VCaP (cell line): ENCODE measurements at regions not wholly inside any gene's neighbourhood (a gene's known extent, or its start where the extent isn't known, plus 50 kb on each side); places are given as distances from the start of the nearest gene placed in this dataset.

Experiments used
- H3K27ac ChIP-seq: fragments of 450-650 bp; 2 replicates; pipeline ENCODE4 v1.5.1; 2017
- TF ChIP-seq, protein P1 (sequence below): fragments of 450-650 bp; conservative IDR thresholded peaks from 2 replicates; pipeline ENCODE4 v1.5.1; 2017; ENCODE audit warnings: mild to moderate bottlenecking, moderate library complexity

GRCh38 chr12:92439420-92439805 lies 263.4 kb upstream of the PLEKHG7 start:
- TF ChIP-seq, protein P1, sequence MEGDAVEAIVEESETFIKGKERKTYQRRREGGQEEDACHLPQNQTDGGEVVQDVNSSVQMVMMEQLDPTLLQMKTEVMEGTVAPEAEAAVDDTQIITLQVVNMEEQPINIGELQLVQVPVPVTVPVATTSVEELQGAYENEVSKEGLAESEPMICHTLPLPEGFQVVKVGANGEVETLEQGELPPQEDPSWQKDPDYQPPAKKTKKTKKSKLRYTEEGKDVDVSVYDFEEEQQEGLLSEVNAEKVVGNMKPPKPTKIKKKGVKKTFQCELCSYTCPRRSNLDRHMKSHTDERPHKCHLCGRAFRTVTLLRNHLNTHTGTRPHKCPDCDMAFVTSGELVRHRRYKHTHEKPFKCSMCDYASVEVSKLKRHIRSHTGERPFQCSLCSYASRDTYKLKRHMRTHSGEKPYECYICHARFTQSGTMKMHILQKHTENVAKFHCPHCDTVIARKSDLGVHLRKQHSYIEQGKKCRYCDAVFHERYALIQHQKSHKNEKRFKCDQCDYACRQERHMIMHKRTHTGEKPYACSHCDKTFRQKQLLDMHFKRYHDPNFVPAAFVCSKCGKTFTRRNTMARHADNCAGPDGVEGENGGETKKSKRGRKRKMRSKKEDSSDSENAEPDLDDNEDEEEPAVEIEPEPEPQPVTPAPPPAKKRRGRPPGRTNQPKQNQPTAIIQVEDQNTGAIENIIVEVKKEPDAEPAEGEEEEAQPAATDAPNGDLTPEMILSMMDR = no peak
- H3K27ac ChIP-seq = no peak overlapping the region

- TF ChIP-seq, protein P1 = no peak
- no peak overlapping the region for H3K27ac ChIP-seq
These were observed 264.0 kb upstream of the PLEKHG7 start for GRCh38 chr12:92438641-92439419.

- H3K27ac ChIP-seq = no peak overlapping the region
These were observed 265.3 kb upstream of the PLEKHG7 start for GRCh38 chr12:92437452-92437851.

DNA sequence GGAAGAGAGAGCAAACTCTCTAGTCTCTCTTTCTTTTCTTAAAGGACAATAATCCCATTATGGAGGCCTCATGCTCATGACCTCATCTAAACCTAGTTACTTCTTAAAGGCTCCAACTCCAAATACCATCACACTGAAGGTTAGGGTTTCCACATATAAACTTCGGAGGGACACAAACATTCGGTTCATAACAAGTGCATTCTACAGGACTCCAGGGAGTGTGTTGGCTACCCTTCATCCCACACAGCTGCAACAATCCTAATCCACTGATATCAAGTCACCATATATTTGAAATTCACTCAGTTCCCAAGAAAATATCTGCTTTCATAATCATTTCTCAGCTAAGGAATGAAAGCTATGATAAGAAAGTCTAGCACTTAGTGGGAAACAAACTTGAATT lies 265.9 kb upstream of the PLEKHG7 start:
- H3K27ac ChIP-seq = no peak overlapping the region
- TF ChIP-seq, protein P1 = no peak

More at GRCh38 chr12:92437452-92437851, 265.3 kb upstream of the PLEKHG7 start:
- TF ChIP-seq, protein P1 = no peak

DNA sequence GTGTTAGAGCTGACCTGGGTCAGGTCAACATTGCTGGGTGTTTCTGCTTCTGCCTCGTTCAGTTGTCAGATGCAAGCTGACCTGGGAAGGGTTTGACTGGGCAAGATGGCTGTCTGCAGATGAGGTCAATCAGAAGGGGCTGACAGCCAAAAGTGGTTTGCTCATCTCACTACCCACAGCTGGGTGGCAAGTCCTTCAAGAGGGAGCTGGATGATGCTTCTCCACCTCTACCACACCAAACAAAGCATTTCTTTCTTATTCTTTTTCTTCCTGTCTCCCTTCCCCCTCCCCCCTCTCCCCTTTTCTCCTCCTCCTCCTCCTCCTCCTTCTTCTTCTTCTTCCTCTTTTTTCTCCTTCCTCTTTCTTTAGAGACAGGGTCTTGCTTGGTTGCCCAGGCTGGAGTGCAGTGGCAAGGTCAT lies 268.2 kb upstream of the PLEKHG7 start:
- TF ChIP-seq, protein P1 = no peak
- H3K27ac ChIP-seq = no peak overlapping the region

GRCh38 chr12:92432724-92433441 lies 269.9 kb upstream of the PLEKHG7 start:
- TF ChIP-seq, protein P1 = no peak
- no peak overlapping the region for H3K27ac ChIP-seq

DNA sequence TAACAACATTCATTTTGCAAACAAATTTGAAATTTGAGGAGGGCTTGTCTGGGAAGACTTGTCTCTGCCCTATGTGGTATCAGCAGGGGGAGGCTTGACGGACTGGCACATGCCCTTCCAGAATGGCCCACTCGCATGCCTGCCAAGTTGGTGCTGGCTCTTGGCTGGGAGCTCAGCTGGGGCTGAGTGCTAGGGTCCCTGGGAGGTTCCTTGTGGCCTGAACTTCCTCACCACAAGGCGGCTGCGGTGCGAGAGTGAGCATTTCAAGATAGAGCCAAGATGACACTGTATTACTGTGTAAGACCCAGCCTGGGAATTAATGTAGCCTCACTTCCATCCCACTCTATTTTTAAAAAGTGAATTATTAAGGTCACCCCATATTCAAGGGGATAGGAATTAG lies 271.6 kb upstream of the PLEKHG7 start:
- TF ChIP-seq, protein P1 = no peak
- no peak overlapping the region for H3K27ac ChIP-seq
